ENCODE measurements at regions not wholly inside any gene's neighbourhood (a gene's known extent, or its start where the extent isn't known, plus 50 kb on each side); places are given as distances from the start of the nearest gene placed in this dataset.

GRCh38 chr16:49937886-49938285 lies 82.0 kb upstream of the ZNF423 start:
- Histone ChIP-seq H3K4me3 (no peak overlapping the region), H3K9me3 (no peaks in the 10 kb centered on the region), H3K27me3 (no peaks in the 10 kb centered on the region), H3K4me1 (peaks cover 0 to 2% (median 0%) of the 10 kb centered on the region in 4 donors), H3K36me3 (no peaks in the 10 kb centered on the region), H3K27ac (no peak overlapping the region)
- 90 to 92% methylated on average over 7 of the region's 7 CpGs for WGBS, 2 donors
- DNase-seq (ENCODE audit: low spot score in 2 of 2), result no peak
- TF ChIP-seq, protein P1, sequence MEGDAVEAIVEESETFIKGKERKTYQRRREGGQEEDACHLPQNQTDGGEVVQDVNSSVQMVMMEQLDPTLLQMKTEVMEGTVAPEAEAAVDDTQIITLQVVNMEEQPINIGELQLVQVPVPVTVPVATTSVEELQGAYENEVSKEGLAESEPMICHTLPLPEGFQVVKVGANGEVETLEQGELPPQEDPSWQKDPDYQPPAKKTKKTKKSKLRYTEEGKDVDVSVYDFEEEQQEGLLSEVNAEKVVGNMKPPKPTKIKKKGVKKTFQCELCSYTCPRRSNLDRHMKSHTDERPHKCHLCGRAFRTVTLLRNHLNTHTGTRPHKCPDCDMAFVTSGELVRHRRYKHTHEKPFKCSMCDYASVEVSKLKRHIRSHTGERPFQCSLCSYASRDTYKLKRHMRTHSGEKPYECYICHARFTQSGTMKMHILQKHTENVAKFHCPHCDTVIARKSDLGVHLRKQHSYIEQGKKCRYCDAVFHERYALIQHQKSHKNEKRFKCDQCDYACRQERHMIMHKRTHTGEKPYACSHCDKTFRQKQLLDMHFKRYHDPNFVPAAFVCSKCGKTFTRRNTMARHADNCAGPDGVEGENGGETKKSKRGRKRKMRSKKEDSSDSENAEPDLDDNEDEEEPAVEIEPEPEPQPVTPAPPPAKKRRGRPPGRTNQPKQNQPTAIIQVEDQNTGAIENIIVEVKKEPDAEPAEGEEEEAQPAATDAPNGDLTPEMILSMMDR (IDR thresholded peaks at IDR 0.05), result no peak

- DNase-seq (ENCODE audit: low spot score in 2 of 2), result no peak
- TF ChIP-seq EP300 (IDR thresholded peaks at IDR 0.05) (no peak), POLR2A (IDR thresholded peaks at IDR 0.05) (no peak)
- TF ChIP-seq, protein P1 (IDR thresholded peaks at IDR 0.05), result no peak
- H3K9me3 ChIP-seq, result no peaks in the 10 kb centered on the region
- no peaks in the 10 kb centered on the region for H3K27me3 ChIP-seq
- no peak overlapping the region for H3K27ac ChIP-seq
- H3K4me3 ChIP-seq, result no peak overlapping the region
- 92 to 100% methylated on average over 2 of the region's 2 CpGs for WGBS, 2 donors
- no peaks in the 10 kb centered on the region for H3K4me1 ChIP-seq
- H3K36me3 ChIP-seq, result no peaks in the 10 kb centered on the region
Observed at GRCh38 chr16:49939495-49939894, 83.6 kb upstream of the ZNF423 start.

GRCh38 chr16:49940464-49941224 lies 84.4 kb upstream of the CNEP1R1 start:
- 86 to 88% methylated on average over 13 of the region's 13 CpGs for WGBS, 2 donors
- DNase-seq (ENCODE audit: low spot score in 2 of 2), result no peak
- no peaks in the 10 kb centered on the region for H3K9me3 ChIP-seq
- no peaks in the 10 kb centered on the region for H3K4me1 ChIP-seq
- H3K36me3 ChIP-seq, result no peaks in the 10 kb centered on the region
- TF ChIP-seq POLR2A (IDR thresholded peaks at IDR 0.05), result no peak
- no peak for TF ChIP-seq EP300 (IDR thresholded peaks at IDR 0.05)
- TF ChIP-seq, protein P1 (IDR thresholded peaks at IDR 0.05), result no peak
- no peaks in the 10 kb centered on the region for H3K27me3 ChIP-seq
- no peak overlapping the region for H3K4me3 ChIP-seq
- H3K27ac ChIP-seq, result no peak overlapping the region

GRCh38 chr16:49944221-49944620 lies 80.8 kb upstream of the CNEP1R1 start:
- Histone ChIP-seq H3K36me3 (no peaks in the 10 kb centered on the region), H3K27me3 (no peaks in the 10 kb centered on the region), H3K4me1 (no peaks in the 10 kb centered on the region), H3K9me3 (no peaks in the 10 kb centered on the region), H3K4me3 (no peak overlapping the region), H3K27ac (no peak overlapping the region)
- TF ChIP-seq EP300 (IDR thresholded peaks at IDR 0.05) (no peak), POLR2A (IDR thresholded peaks at IDR 0.05) (no peak)
- TF ChIP-seq, protein P1 (IDR thresholded peaks at IDR 0.05), result no peak
- no peak for DNase-seq (ENCODE audit: low spot score in 2 of 2)
- 51 to 60% methylated on average over 5 of the region's 5 CpGs for WGBS, 2 donors

DNA sequence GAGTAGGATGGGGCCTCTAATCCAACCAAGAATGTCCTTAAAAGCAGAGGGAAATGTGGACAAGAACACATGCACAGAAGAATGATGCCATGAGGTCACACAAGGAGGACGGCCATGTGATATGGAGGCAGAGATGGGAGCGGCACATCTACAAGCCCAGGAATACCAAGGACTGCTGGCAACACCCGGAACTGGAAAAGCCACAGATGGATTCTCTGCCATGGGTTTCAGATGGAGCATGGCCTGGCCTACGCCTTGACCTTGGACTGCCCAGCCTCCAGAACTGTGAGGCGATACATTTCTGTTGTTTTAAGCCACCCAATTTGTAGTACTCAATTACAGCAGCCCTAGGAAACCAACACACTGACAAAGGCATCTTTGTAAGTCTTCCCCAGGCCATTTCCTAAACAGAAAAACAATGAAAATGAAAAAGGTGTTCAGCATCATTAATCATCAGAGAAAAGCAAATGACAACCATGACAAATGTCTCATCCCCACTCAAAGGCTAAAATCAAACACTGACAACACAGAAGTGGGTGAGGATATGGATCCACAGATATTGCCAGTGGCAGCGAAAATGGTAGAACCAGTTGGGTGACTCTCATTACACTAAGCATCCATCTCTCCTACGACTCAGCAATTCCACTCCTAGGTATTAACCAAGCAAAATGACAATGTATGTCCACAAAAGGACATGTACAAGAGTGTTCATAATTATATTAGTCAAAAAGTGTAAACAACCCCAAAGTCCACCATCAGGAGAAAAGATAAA lies 76.9 kb upstream of the CNEP1R1 start:
- Histone ChIP-seq H3K4me3 (no peak overlapping the region), H3K27me3 (no peaks in the 10 kb centered on the region), H3K9me3 (no peaks in the 10 kb centered on the region), H3K27ac (no peak overlapping the region), H3K4me1 (no peaks in the 10 kb centered on the region), H3K36me3 (no peaks in the 10 kb centered on the region)
- WGBS, 2 donors, result 83 to 86% methylated on average over 7 of the region's 7 CpGs
- no peak for DNase-seq (ENCODE audit: low spot score in 2 of 2)
- no peak for TF ChIP-seq POLR2A (IDR thresholded peaks at IDR 0.05)
- TF ChIP-seq, protein P1 (IDR thresholded peaks at IDR 0.05), result no peak
- no peak for TF ChIP-seq EP300 (IDR thresholded peaks at IDR 0.05)
